Left renal pelvis (tissue), 4 donors: ENCODE measurements at regions not wholly inside any gene's neighbourhood (a gene's known extent, or its start where the extent isn't known, plus 50 kb on each side); places are given as distances from the start of the nearest gene placed in this dataset.

ENCODE experiments used
- DNase-seq, 4 donors: peaks; one replicate each; pipeline ENCODE4 v3.0.0-alpha.2; 2013; ENCODE audit warnings: low read depth in 4 of 4, low spot score in 3 of 4

DNA sequence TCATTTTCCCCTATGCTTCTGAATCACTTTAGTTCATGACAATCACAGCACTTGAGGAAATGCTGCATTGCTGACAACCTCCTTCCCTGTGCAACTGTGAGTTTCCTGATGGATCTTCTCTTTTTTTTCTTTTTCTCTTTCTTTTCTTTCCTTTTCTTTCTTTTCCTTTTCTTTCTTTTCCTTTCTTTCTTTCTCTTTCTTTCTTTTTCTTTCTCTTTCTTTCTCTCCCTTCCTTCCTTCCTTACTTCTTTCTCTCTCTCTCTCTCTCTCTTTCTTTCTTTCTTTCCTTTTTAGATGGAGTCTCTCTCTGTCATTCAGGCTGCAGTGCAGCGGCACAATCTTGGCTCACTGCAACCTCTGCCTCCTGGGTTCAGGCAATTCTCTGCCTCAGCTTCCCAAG lies 247.9 kb upstream of the HTR2A start:
- DNase-seq, result no peak

DNA sequence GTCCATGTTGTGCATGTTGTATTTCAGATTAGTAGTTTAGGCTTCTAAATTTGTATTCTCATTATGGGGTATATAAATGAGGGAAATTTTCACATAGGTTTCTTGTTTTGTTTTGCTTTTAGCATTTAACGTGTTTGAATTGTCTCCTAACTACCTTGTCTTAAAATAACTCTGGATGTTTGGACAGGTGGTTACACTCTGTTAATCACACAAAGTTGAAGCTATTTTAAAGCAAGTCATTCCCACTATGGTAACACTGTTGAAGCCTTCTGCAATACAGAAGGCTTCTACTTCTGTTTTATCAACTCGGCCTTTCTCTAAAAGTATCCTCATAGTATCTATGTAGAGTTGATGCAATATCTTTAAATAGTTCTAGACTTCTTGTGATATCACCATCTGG lies 245.3 kb upstream of the HTR2A start:
- no peak for DNase-seq

DNA sequence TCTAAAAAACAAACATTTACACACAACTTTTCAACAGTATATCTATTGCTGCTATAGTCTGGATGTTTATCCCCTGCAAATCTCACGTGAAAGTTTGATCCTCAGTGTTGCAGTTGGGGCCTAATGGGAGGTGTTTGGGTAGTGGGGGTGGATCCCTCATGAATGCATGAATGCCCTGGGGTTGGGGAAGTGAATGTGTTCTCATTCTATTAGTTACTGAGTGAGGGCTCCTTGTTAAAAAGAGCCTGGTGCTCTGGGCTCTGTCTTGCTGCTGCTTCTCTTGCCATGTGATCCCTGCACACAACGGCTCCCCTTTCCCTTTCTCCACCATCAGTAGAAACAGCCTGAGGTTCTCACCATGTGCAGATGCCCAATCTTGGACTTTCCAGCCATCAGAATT lies 242.7 kb upstream of the HTR2A start:
- no peak for DNase-seq

DNA sequence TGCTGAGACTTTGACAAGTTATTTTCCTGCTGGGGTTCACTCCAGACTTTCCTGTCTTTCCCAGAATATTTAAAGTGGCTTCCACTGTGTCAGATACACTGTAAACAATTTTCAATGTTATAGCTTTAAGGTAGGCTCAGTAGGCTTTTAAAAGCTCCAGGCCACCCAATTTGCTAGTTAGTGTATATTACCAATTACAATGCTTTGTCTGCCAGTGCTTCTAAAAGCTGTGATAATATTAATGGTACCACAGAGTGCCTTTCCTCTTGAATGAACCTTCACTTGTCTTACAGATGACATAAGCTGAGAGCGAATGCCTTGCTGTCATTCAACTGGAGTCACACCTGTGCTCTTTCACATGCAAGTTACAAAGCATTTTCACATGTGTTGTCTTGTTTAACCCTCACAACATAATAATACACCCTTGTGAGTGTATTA lies 239.7 kb upstream of the HTR2A start:
- DNase-seq, result no peak

DNA sequence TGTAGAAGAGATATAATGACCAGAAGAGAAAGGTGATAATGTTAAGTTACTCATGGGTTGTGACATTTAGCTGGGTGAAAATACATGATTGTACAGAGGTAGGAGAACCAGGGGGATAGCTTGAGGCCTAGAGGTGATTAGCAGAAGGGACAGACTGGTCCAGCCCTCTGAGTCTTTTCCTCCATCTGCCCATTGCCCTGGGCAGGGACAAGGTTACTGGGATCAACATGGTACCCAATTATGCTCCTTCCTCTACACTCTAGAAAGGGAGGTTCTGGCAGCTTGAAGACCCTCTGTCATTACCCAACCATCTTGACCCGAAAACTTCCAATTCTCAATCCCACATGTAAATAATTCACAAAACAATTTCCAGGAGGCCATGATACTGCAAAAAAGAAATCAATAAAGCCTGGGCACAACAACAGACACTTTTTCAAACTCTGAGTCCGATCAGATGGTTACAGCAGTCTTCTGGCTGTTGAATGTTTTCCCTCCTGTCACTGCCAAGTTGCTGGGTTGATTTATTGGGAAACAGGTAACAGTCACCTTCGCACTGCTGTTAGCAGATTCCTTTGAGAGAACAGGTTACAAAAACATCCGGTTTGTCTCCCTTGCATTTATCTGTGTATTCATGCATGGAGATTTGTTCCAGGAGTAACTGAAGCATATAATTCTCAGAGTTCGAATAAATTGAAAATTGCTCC lies 239.1 kb upstream of the HTR2A start:
- peak in 2 of 4 donors; percentile 19 to 21 for DNase-seq

DNA sequence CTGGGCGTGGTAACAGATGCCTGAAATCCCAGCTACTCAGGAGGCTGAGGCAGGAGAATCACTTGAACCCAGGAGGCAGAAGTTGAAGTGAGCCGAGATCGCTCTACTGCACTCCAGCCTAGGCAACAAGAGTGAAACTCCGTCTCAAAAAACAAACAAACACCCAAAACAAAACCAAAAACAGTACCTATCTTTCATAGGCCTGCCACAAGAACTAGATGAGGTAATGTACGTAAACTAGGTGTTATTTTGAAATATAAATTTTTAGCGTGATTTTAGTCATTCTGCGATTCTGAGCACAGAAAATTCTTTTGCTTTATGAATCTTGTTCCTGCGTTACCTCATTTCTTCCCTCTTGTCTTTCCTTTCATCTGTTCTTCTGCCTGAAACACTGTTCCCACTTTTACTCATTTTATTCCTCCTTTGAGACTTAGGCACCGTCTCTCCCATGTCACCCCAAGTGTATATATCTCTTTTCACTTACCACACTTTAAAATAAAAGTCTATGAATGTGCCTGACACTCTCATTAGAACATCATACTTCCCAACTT lies 238.2 kb upstream of the HTR2A start:
- no peak for DNase-seq

DNA sequence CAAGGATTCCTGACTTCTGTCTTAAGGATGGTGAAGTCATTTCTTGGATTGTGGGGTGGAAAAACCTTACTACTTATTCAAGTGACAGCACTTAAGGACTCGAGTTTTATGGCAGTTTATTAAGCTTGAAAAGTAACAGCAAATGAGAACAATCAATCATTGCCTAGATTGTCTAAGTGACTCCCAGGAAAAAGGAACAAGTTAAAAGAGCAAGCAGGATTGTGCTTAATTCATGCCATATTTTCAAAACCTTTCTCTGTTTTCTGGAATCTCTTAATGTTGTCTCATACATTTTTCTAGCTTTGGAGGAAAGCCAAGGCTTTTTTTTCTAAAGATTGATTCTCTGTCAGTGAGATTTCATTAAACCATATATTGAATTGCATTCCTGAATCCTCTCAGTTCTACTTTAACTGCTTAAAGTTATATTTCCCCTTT lies 236.2 kb upstream of the HTR2A start:
- DNase-seq, result no peak

DNA sequence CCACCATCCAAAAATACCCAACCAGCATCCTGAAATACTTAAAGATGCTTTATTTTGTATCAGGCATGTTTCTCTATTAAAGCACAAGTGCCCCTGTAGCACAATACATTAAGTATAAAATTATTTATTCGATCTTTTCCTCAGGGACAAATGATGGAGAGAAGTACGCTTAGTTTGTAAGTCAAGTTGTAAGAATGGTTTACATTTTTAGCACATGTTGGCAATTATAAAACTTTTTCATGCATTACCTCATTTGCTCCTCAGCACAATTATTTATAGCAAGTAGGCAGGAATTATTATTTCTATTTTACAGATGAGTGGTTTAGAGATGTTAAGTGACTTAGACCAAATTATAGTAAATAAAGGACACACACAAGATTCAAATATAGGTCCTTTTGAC lies 232.6 kb upstream of the HTR2A start:
- no peak for DNase-seq

DNA sequence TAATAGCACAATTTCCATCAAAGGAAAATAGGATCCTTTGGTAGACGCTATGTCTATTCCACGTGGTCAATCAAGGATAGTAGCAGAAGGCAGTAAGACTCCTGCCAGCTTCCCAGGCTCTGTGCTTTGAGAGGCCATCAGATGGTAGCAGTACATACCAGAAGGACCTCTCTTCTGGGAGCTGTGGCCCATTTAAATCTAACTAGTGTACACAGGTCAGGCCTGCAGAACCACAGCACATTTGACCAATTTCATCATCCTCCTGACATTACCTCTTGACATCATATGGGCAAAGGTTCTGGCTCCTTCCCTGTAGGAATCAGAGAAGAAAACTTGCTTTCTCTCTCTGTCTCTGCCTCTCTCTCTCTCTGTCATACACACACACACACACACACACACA lies 229.6 kb upstream of the HTR2A start:
- no peak for DNase-seq

DNA sequence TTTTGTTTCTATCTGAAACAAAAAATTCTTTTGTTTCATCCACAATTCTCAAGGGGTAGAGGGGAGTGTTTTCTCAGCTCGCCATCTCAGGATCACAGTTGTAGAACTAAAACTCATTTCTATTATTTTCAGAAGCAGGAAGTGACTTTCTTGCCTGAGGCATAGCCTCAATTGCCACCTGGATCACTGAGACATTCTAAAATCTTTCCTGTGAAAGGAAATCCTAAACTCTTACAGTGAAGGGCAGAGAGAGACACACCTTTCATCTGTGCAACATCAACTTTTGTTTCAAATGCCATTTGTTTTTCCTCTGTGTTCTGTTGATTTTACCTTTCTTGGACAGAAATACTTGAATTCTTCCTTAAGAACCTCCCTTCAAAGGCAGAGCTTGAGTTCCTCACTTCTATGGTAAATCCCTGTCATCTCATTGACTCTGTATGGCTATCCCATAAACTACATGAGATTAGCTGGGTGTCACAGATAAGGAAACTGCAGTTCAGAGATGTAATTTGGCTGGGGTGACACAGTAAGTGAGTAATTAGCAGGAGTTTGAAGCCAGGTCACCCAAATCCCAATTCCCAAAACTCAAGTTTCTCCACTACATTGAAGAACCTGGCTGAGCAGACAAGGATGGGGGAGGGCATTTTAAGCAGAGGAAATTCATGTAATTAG lies 224.4 kb upstream of the HTR2A start:
- DNase-seq, result no peak

DNA sequence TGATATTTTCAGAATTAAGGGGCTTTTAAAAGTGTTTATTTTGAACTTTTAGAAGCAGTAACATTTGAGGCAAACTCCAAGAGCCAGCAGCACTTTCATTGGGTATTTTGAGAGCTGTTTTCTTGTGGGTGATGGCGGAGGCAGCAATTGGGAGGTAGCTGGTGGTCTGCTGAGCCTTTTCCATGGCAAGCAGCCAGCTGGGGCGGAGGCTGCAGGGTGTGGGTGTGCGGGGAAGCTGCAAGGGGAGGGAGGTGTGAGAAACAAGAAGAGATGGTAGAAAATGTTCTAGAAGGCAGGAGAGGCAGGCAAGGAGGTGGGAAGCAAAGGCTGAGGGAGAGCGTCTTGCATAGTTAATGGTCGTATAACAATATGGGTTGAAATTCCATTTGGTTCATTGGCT lies 223.4 kb upstream of the HTR2A start:
- no peak for DNase-seq

DNA sequence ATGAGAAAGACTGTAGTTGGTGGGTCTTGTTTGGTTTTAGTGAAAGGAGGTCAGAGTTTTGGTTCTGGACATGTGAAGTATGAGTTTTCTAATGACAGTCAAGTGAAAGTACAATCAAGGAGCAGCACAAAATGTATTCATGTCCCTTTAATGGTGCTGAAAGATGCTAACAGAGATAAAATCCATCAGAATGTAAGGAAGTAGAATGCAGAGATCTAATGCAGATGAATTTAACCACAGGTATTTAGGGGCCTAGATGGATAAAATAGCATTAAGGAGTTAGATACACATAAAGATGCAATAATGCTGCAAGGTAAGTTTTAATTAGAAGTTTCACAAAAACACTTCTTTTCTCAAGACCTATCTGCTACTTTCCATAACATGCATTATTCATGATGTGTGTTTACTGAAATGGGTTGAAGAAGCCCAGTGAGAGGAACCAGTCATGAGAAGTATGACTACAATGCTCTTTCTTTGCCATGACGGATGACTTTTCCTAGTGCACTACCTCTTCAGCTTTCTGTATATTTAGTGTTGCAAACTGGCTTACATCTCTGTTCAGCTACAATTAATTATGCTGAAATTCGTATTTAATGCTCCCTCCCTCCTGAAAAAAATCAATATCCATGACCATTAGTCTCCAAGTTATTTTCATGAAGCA lies 222.9 kb upstream of the HTR2A start:
- DNase-seq, result no peak

DNA sequence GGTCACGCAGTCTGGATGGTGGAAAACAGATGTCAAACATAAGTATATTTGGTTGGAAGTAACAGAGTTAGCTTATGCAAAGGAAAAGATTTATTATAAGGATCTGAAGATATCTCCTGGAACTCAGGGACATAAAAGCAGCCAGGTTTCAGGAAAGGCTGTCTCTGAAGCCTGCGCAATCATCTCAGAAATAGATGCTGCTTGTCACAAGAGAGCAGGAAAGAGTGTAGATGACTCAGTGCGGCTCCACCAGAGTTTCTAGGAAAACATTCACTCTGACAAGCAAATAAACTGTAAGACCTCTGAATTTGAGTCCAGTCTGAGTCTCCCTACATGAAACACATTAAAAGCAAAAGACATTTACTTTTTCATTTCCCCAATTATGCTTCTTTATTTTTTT lies 220.4 kb upstream of the HTR2A start:
- DNase-seq, result no peak

DNA sequence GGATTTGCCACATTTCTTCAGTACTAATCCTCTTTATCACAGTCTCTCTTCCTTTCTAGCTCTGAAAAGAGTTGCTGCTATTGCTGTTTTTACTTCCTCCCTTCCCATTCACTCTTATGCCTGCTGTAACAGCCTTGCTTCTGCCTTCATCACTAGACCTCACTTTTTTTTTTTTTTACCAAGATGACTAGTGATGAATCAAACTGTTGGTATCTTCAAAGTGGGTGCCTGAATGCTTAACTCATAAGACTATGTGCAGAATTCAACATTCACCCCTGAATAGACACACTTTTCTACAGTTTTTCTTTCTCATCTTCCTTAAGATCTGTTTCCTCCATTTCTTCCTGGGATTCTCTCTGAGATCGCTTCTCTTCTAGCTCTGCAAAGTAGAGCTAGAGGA lies 217.2 kb upstream of the HTR2A start:
- DNase-seq, result no peak

DNA sequence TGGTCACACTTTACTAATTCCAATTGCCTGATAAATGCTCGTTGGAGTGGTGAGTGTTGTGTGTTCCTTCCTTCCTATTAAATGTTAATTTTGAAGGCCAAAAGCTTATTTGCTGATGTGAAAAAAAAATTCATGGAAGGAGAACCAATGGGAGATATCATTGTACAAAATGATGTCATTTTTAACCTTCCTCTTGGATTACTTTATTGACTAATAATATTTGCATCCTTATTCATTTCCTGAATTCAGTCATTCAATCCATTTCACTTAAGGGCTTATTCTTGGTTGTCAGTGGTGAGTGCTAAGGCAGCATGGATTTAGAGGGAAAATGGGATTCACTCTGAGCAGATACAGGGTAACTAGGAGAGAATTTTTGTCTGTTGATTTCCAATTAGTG lies 216.0 kb upstream of the HTR2A start:
- no peak for DNase-seq

DNA sequence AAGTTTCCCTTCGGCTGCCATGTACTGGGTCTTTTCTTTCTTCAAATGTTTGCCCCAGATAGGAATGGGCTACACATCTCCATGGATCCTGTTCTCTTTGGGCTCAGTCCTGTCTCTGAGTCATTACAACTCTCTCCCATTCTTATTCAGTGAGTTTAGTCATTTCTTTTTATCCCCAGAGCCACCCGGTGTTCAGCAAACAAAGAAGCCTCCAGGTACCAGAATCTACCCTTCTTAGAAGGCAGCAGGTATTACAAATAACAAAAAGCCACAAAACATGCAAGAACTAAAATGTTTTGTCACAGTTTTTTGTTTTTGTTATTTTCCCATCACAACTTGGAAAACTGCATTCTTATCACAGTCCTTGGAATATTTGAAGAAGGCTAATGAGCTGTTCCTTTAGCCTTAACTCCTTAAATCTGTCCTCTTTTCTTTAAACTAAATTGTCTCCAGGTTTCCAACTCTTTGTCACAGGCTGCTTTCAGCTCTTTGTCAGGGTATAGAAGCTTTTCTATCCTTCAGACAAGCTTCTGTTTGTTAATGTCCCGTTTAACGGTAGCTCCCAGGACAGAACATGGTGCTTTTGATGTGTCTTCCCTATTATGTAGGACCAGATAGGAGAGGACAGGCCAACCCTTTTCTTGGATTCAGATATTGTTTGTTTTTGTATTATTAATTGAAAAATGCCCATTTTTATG lies 215.5 kb upstream of the HTR2A start:
- no peak for DNase-seq

DNA sequence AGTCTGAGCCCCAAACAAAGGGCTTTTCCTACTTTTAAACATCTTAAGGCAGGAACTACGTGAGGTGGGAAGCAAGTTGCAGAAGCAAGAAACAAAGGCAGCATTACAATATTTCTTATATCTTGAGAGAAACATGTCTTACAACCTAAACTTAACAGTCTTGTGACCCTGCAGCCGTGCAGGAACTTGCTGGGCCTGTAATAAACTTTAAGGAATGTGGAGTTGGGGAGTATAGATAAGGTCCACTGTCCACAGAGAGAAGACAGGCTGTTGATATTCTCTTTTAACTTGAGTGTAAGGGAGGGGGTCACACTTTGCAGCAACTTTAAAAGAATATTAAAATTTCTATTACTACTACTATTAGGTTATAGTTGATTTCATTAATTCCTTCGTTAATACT lies 214.6 kb upstream of the HTR2A start:
- no peak for DNase-seq

DNA sequence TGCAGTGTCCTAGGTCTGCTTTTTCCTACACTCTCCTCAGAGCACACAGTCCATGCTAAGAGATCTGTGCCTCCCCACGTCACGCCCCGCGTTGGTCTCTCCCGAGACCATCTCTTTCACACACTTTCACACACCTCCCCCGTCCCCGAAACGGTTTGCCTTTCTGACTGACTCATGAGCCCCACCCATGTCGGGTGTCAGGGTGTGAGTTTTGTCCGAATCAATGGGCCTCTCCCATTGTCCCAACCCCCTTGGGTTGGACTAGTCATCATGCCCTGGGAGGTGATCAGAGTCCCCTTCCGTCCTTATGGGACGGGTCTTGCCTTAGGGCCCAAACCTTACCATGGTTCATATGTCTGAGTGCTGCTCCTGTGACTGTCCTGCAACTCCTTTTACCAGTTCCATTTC lies 214.0 kb upstream of the HTR2A start:
- no peak for DNase-seq

DNA sequence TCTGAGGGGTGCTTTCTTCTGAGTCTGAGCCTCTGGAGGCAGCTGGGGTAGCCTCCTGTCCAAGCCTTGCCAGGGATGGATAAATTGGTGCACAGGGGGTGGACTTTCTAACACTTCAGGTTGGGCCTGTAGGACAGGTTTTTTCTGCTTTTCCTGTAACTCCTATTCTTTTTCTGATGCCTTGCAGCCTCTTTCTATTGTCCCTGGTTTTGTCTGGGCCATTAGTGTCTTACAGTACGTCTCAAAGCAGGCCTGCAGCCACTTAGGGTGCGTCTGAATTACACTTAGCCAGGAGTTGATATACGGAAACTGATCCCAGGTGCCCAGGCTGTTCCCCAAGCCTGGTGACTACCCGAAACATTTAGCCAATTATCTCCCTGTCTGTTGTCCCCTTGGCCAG lies 213.3 kb upstream of the HTR2A start:
- no peak for DNase-seq

DNA sequence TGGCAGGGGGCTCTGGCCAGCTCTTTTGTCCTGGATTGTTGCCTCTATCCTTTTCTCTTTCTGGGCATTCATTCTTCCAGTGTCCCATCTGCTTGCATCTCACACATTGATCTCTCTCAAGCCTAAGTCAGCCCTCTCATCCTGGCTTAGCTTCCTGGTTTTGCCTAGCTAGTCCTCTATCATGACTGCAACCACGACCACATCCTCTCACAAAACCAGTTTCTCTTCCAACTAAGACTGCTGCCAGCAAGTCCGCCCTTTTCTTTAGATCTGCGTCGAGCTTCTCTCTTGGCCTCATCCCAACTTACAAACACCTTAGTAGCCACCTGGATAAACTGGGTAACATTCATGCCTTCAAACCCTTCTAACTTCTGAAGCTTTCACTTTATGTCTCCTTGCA lies 212.2 kb upstream of the HTR2A start:
- DNase-seq, result no peak

DNA sequence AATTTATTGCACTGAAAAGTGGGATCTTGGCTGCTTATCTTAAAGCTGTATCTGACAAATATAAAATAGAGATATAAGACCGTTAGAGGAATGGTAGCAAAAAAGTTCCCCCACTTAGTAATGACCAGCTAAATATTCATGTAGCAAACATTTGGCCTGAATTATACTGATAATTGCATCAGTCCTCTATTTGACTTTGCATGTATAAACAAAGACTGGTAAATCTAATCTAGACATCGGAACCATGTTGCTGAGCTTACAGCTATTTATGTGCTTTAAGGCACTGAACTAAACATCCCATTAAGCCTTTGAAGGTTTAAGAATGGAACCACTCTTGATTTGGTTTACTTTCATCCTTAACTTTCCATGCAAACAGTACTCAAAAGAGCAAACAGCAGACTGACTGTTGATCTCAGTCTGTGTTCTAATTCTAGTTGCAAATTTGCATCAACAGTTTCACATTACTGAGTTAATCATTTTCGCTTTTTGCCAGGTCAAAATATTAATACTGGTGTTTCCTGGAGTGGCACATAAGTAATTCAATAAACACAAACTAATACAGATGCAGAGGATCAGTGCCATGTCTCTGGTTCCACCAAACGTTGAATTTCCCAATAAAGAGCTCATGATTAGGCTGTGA lies 203.5 kb upstream of the HTR2A start:
- no peak for DNase-seq
